ENCODE measurements at regions not wholly inside any gene's neighbourhood (a gene's known extent, or its start where the extent isn't known, plus 50 kb on each side); places are given as distances from the start of the nearest gene placed in this dataset.

GRCh38 chr11:23221366-23221765, 361.1 kb upstream of the CCDC179 start:
- no peak for TF ChIP-seq POLR2AphosphoS5 (IDR thresholded peaks at IDR 0.05; ENCODE audit: insufficient read depth in 1 of 2, low read depth in 1 of 2)
- no peak for TF ChIP-seq CTCF (IDR thresholded peaks at IDR 0.05)
